Karpas-422 (cell line): ENCODE measurements at regions not wholly inside any gene's neighbourhood (a gene's known extent, or its start where the extent isn't known, plus 50 kb on each side); places are given as distances from the start of the nearest gene placed in this dataset.

Experiments
- DNase-seq: peaks from one replicate; pipeline ENCODE4 v3.0.0-alpha.2; 2015
- H2AFZ ChIP-seq: fragments of 200-600 bp; sonication (generic); 2 replicates; pipeline ENCODE4 v1.6.1; 2014; ENCODE audit warnings: antibody characterized with exemption, low read length, mixed read lengths
- H3K27ac ChIP-seq: fragments of 200-600 bp; sonication (generic); 2 replicates; pipeline ENCODE4 v1.5.1; 2014; ENCODE audit warnings: mild to moderate bottlenecking, low read length, moderate library complexity
- H3K27me3 ChIP-seq: fragments of 200-600 bp; sonication (generic); 2 replicates; pipeline ENCODE4 v1.6.1; 2014; ENCODE audit warnings: low read length, mixed read lengths
- H3K36me3 ChIP-seq: fragments of 200-600 bp; sonication (generic); 2 replicates; pipeline ENCODE4 v1.6.1; 2014; ENCODE audit warnings: low read length, mixed read lengths; ENCODE audit not compliant: insufficient read depth
- H3K4me1 ChIP-seq: fragments of 200-600 bp; sonication (generic); 2 replicates; pipeline ENCODE4 v1.6.1; 2014; ENCODE audit warnings: mild to moderate bottlenecking, low read length, mixed read lengths
- H3K4me2 ChIP-seq: fragments of 200-600 bp; sonication (generic); 2 replicates; pipeline ENCODE4 v1.6.1; 2014; ENCODE audit warnings: low read length, low read depth, mild to moderate bottlenecking; ENCODE audit not compliant: poor library complexity, severe bottlenecking
- H3K4me3 ChIP-seq: fragments of 200-600 bp; sonication (generic); 2 replicates; pipeline ENCODE4 v1.5.1; 2014; ENCODE audit warnings: mild to moderate bottlenecking, antibody characterized with exemption, low read length, mixed read lengths
- H3K79me2 ChIP-seq: fragments of 200-600 bp; sonication (generic); 2 replicates; pipeline ENCODE4 v1.6.1; 2014; ENCODE audit warnings: mild to moderate bottlenecking, low read length, mixed read lengths
- H3K9ac ChIP-seq: fragments of 200-600 bp; sonication (generic); 2 replicates; pipeline ENCODE4 v1.6.0; 2014; ENCODE audit warnings: low read length
- H3K9me2 ChIP-seq: fragments of 200-600 bp; sonication (generic), shearing (Covaris generic); replicated peaks from 2 replicates; pipeline ENCODE4 v1.6.0; 2014; ENCODE audit warnings: mild to moderate bottlenecking, low read length, moderate library complexity; ENCODE audit not compliant: insufficient read depth
- H3K9me3 ChIP-seq: fragments of 300-700, 200-600 bp; sonication (generic); 2 replicates; pipeline ENCODE4 v1.6.1; 2014; ENCODE audit warnings: low read length, mixed read lengths
- H4K20me1 ChIP-seq: fragments of 200-600 bp; sonication (generic); 2 replicates; pipeline ENCODE4 v1.6.1; 2014; ENCODE audit warnings: mild to moderate bottlenecking, antibody characterized with exemption, low read length, low read depth; ENCODE audit not compliant: insufficient read depth

- Histone ChIP-seq H2AFZ (no peak overlapping the region), H4K20me1 (no peaks in the 10 kb centered on the region), H3K4me2 (no peak overlapping the region)
Measured at GRCh38 chr2:16139663-16140615, 199.6 kb downstream of the MYCN start.

GRCh38 chr2:16138811-16139662 lies 198.7 kb downstream of the MYCN start:
- Histone ChIP-seq H3K27ac (no peak overlapping the region), H2AFZ (no peak overlapping the region), H3K9me2 (no peaks in the 10 kb centered on the region), H3K36me3 (no peaks in the 10 kb centered on the region), H3K9ac (no peak overlapping the region), H3K4me3 (no peak overlapping the region), H3K4me1 (no peaks in the 10 kb centered on the region), H3K27me3 (no peaks in the 10 kb centered on the region), H3K4me2 (no peak overlapping the region), H3K79me2 (no peaks in the 10 kb centered on the region), H3K9me3 (no peaks in the 10 kb centered on the region), H4K20me1 (no peaks in the 10 kb centered on the region)
- DNase-seq: no peak

More at GRCh38 chr2:16139663-16140615, 199.6 kb downstream of the MYCN start:
- no peak for DNase-seq
- no peak overlapping the region for H3K4me3 ChIP-seq
- no peaks in the 10 kb centered on the region for H3K27me3 ChIP-seq
- no peak overlapping the region for H3K27ac ChIP-seq
- H3K9me2 ChIP-seq: no peaks in the 10 kb centered on the region
- H3K4me1 ChIP-seq: no peaks in the 10 kb centered on the region
- no peak overlapping the region for H3K9ac ChIP-seq
- no peaks in the 10 kb centered on the region for H3K79me2 ChIP-seq
- no peaks in the 10 kb centered on the region for H3K9me3 ChIP-seq
- no peaks in the 10 kb centered on the region for H3K36me3 ChIP-seq

- H3K27me3 ChIP-seq: no peaks in the 10 kb centered on the region
- no peak overlapping the region for H3K4me3 ChIP-seq
- no peak for DNase-seq
- no peak overlapping the region for H3K27ac ChIP-seq
- no peak overlapping the region for H3K9ac ChIP-seq
- H4K20me1 ChIP-seq: no peaks in the 10 kb centered on the region
- H3K4me1 ChIP-seq: no peaks in the 10 kb centered on the region
- H3K79me2 ChIP-seq: no peaks in the 10 kb centered on the region
- H3K9me2 ChIP-seq: no peaks in the 10 kb centered on the region
- H3K9me3 ChIP-seq: no peaks in the 10 kb centered on the region
- no peak overlapping the region for H3K4me2 ChIP-seq
- no peak overlapping the region for H2AFZ ChIP-seq
- no peaks in the 10 kb centered on the region for H3K36me3 ChIP-seq
Measured at GRCh38 chr2:16137080-16137755, 196.9 kb downstream of the MYCN start.

GRCh38 chr2:16136461-16137035 lies 196.2 kb downstream of the MYCN start:
- Histone ChIP-seq H3K9me3 (no peaks in the 10 kb centered on the region), H4K20me1 (no peaks in the 10 kb centered on the region)
- no peak for DNase-seq

GRCh38 chr2:16135913-16136310 lies 195.6 kb downstream of the MYCN start:
- Histone ChIP-seq H3K27me3 (no peaks in the 10 kb centered on the region), H2AFZ (no peak overlapping the region), H3K9ac (no peak overlapping the region)

More at GRCh38 chr2:16136461-16137035, 196.2 kb downstream of the MYCN start:
- H3K9me2 ChIP-seq: no peaks in the 10 kb centered on the region
- H3K4me2 ChIP-seq: no peak overlapping the region
- no peaks in the 10 kb centered on the region for H3K36me3 ChIP-seq
- H3K79me2 ChIP-seq: no peaks in the 10 kb centered on the region
- no peak overlapping the region for H2AFZ ChIP-seq
- no peak overlapping the region for H3K4me3 ChIP-seq
- H3K9ac ChIP-seq: no peak overlapping the region
- no peaks in the 10 kb centered on the region for H3K4me1 ChIP-seq
- no peaks in the 10 kb centered on the region for H3K27me3 ChIP-seq
- no peak overlapping the region for H3K27ac ChIP-seq

GRCh38 chr2:16135196-16135912 lies 195.0 kb downstream of the MYCN start:
- no peaks in the 10 kb centered on the region for H3K79me2 ChIP-seq
- H3K4me1 ChIP-seq: no peaks in the 10 kb centered on the region
- no peaks in the 10 kb centered on the region for H3K9me3 ChIP-seq
- H3K4me2 ChIP-seq: no peak overlapping the region
- no peaks in the 10 kb centered on the region for H3K36me3 ChIP-seq
- H3K9me2 ChIP-seq: no peaks in the 10 kb centered on the region
- H4K20me1 ChIP-seq: no peaks in the 10 kb centered on the region
- H3K4me3 ChIP-seq: no peak overlapping the region
- no peak overlapping the region for H2AFZ ChIP-seq
- no peak overlapping the region for H3K27ac ChIP-seq
- H3K27me3 ChIP-seq: no peaks in the 10 kb centered on the region
- H3K9ac ChIP-seq: no peak overlapping the region
- DNase-seq: no peak

More at GRCh38 chr2:16135913-16136310, 195.6 kb downstream of the MYCN start:
- Histone ChIP-seq H3K4me3 (no peak overlapping the region), H4K20me1 (no peaks in the 10 kb centered on the region), H3K27ac (no peak overlapping the region), H3K79me2 (no peaks in the 10 kb centered on the region), H3K9me3 (no peaks in the 10 kb centered on the region), H3K4me2 (no peak overlapping the region), H3K9me2 (no peaks in the 10 kb centered on the region), H3K4me1 (no peaks in the 10 kb centered on the region), H3K36me3 (no peaks in the 10 kb centered on the region)
- no peak for DNase-seq

- Histone ChIP-seq H3K27ac (no peak overlapping the region), H3K36me3 (no peaks in the 10 kb centered on the region), H4K20me1 (no peaks in the 10 kb centered on the region), H3K9me3 (no peaks in the 10 kb centered on the region), H3K79me2 (no peaks in the 10 kb centered on the region), H3K27me3 (no peaks in the 10 kb centered on the region), H3K9ac (no peak overlapping the region), H3K4me2 (no peak overlapping the region), H3K9me2 (no peaks in the 10 kb centered on the region), H3K4me1 (no peaks in the 10 kb centered on the region), H2AFZ (no peak overlapping the region), H3K4me3 (no peak overlapping the region)
- no peak for DNase-seq
Measured at GRCh38 chr2:16134436-16135165, 194.3 kb downstream of the MYCN start.
